ENCODE measurements at regions not wholly inside any gene's neighbourhood (a gene's known extent, or its start where the extent isn't known, plus 50 kb on each side); places are given as distances from the start of the nearest gene placed in this dataset.

DNA sequence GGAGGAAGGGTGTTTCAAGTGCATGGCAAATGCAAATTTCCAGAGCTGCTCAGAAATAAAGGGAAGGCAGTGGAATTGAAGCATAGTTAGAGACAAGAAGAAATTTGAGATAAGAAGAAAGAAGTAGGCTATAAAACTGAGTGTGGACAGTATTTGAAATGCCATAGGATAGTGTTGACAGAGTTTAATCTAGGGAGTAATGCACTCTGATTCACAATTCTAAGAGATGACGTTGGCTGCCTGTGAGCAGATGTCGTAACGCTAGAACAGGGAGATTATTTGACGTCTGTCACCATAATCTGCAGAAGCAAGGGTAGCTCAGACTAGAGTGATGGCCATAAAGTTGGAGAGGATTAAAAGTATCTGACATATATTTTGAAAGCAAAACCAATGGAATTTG, 389.9 kb upstream of the KIRREL3 start:
- TF ChIP-seq, protein P1, sequence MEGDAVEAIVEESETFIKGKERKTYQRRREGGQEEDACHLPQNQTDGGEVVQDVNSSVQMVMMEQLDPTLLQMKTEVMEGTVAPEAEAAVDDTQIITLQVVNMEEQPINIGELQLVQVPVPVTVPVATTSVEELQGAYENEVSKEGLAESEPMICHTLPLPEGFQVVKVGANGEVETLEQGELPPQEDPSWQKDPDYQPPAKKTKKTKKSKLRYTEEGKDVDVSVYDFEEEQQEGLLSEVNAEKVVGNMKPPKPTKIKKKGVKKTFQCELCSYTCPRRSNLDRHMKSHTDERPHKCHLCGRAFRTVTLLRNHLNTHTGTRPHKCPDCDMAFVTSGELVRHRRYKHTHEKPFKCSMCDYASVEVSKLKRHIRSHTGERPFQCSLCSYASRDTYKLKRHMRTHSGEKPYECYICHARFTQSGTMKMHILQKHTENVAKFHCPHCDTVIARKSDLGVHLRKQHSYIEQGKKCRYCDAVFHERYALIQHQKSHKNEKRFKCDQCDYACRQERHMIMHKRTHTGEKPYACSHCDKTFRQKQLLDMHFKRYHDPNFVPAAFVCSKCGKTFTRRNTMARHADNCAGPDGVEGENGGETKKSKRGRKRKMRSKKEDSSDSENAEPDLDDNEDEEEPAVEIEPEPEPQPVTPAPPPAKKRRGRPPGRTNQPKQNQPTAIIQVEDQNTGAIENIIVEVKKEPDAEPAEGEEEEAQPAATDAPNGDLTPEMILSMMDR (conservative IDR thresholded peaks at IDR 0.05 in 1 of 2, IDR thresholded peaks at IDR 0.05 in 1 of 2; ENCODE audit: extremely low read depth in 1 of 2, insufficient read depth in 1 of 2, low read depth in 1 of 2, low read length in 2 of 2): no peak
- no peak for TF ChIP-seq EZH2 (IDR thresholded peaks at IDR 0.05; ENCODE audit: borderline replicate concordance, low read length)
